Kidney (tissue), 13 donors: ENCODE measurements at regions not wholly inside any gene's neighbourhood (a gene's known extent, or its start where the extent isn't known, plus 50 kb on each side); places are given as distances from the start of the nearest gene placed in this dataset.

Experiments used
- DNase-seq, 5 donors: peaks; one replicate each; pipeline ENCODE4 v3.0.0-alpha.2; 2013 to 2020
- FAIRE-seq: peaks from 2 replicates; lab custom pipeline; 2012; peaks lifted over from hg19 to GRCh38; lab: Jason Lieb, UNC
- H3K27ac ChIP-seq, 2 donors: one replicate each; pipeline ENCODE4 v1.7.0; 2013; ENCODE audit warnings: low read depth in 2 of 2, low read length in 2 of 2, inconsistent platforms in 1 of 2
- H3K27me3 ChIP-seq: one replicate; pipeline ENCODE4 v1.7.1; 2013; ENCODE audit warnings: low read length, inconsistent platforms; ENCODE audit not compliant: control insufficient read depth, insufficient read depth
- H3K36me3 ChIP-seq, 3 donors: one replicate each; pipeline versions ENCODE4 v1.7.0 to v1.7.1; 2013; ENCODE audit warnings: low read length in 3 of 3, control low read depth in 1 of 3, inconsistent platforms in 1 of 3; ENCODE audit not compliant: insufficient read depth in 3 of 3, control insufficient read depth in 2 of 3
- H3K4me1 ChIP-seq, 3 donors: one replicate each; pipeline versions ENCODE4 v1.7.0 to v1.7.1; 2013; ENCODE audit warnings: low read length in 3 of 3, inconsistent platforms in 1 of 3, low read depth in 1 of 3; ENCODE audit not compliant: control insufficient read depth in 2 of 3, insufficient read depth in 2 of 3
- H3K4me3 ChIP-seq, 3 donors: one replicate each; pipeline versions ENCODE4 v1.7.0 to v1.8.1; 2013; ENCODE audit warnings: low read length in 3 of 3, control low read depth in 1 of 3, inconsistent platforms in 1 of 3
- H3K9ac ChIP-seq, 3 donors: one replicate each; pipeline versions ENCODE4 v1.7.0 to v1.7.1; 2013; ENCODE audit warnings: low read length in 3 of 3, control low read depth in 1 of 3, inconsistent platforms in 1 of 3
- H3K9me3 ChIP-seq, 3 donors: one replicate each; pipeline versions ENCODE4 v1.7.0 to v1.7.1; 2013; ENCODE audit warnings: low read length in 3 of 3, control low read depth in 1 of 3, inconsistent platforms in 1 of 3; ENCODE audit not compliant: control insufficient read depth in 2 of 3, insufficient read depth in 1 of 3
- intact Hi-C: fragments of 100-400 bp; cut with DNase I; formaldehyde crosslinking; loops from one replicate; pipeline ENCODE4 v1.11.1; 2022
- TF ChIP-seq, protein P1 (sequence below): IDR thresholded peaks from 3 replicates; pipeline ENCODE4 v1.5.1; 2012; ENCODE audit warnings: mild to moderate bottlenecking, moderate library complexity, borderline replicate concordance; ENCODE audit not compliant: insufficient read depth; ENCODE audit errors: extremely low read depth
- donor health status: control.
- donor health status: control.
- donor health status: control.
- donor health status: control.
- donor health status: control.
- donor health status: DM: yes; HTN: yes; CAD: no.
- donor health status: Normal renal cell carcinoma (clear cell type).

DNA sequence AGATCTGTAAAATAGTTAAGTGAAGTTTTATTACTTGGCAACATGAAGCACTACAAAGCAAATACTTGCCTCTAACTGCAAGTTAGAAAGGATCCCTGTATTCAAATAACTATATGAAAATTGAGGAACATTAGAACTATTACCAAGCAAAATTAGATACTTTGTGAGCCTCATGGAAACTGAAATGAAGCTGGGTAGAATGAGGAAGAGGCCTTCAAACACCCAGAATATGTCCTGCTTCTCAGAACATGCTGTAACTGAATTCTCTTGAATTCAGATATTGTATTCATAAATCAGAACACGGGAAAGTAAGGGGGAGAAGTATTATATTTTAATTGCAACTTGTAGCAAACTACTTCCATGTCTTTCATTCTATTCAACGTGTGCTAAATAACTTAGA lies 947.9 kb downstream of the PCDH17 start:
- DNase-seq, result no peak
- Histone ChIP-seq H3K36me3 (no peaks in the 10 kb centered on the region), H3K9ac (no peak overlapping the region), H3K4me1 (no peaks in the 10 kb centered on the region), H3K4me3 (no peak overlapping the region), H3K27ac (no peak overlapping the region), H3K9me3 (peaks cover 0 to 11% (median 0%) of the 10 kb centered on the region in 3 donors), H3K27me3 (no peaks in the 10 kb centered on the region)
- FAIRE-seq, result no peak
- TF ChIP-seq, protein P1, sequence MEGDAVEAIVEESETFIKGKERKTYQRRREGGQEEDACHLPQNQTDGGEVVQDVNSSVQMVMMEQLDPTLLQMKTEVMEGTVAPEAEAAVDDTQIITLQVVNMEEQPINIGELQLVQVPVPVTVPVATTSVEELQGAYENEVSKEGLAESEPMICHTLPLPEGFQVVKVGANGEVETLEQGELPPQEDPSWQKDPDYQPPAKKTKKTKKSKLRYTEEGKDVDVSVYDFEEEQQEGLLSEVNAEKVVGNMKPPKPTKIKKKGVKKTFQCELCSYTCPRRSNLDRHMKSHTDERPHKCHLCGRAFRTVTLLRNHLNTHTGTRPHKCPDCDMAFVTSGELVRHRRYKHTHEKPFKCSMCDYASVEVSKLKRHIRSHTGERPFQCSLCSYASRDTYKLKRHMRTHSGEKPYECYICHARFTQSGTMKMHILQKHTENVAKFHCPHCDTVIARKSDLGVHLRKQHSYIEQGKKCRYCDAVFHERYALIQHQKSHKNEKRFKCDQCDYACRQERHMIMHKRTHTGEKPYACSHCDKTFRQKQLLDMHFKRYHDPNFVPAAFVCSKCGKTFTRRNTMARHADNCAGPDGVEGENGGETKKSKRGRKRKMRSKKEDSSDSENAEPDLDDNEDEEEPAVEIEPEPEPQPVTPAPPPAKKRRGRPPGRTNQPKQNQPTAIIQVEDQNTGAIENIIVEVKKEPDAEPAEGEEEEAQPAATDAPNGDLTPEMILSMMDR, result no peak
- intact Hi-C loops, result no loop called here

DNA sequence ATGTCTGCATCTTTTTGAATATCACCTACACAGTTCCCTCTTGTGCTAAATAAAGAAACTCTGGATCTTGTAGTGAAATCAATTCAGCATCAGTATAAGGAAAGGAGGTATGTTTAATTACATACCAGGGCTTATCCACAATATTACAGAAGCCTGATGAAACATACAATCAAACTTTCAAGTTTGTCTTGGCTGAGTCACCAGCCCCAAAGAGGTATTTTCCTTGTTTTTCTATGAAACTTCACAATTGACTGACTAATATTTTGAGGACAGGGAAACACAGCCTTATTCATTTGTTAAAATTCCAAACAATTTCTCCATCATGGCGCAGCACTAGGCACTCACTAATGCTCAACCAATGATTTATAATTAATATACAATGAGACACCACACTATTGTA lies 952.4 kb downstream of the PCDH17 start:
- DNase-seq (no peak), FAIRE-seq (no peak)
- Histone ChIP-seq H3K9me3 (no peaks in the 10 kb centered on the region), H3K27me3 (no peaks in the 10 kb centered on the region), H3K4me1 (no peaks in the 10 kb centered on the region), H3K36me3 (no peaks in the 10 kb centered on the region), H3K9ac (no peak overlapping the region), H3K27ac (no peak overlapping the region), H3K4me3 (no peak overlapping the region)
- TF ChIP-seq, protein P1, result no peak
- intact Hi-C loops, result no loop called here

DNA sequence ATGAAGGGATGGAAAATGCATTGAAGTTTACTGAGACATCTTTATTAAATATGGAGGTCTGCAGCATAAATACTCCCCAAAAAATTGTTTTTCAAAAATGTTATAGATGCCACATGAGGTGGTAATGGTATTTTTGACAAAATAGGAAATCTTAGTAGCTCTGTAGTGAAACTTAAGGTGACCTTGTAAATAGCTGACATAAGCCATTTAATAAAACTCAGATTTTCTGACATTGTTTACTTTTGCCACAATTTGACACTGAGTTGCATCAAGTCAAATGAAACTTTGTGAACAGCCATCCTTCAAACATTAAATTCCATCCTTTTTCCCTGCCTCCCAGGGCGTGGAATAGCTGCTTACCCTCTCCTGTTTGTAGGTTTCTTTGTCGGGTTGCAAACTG lies 953.1 kb downstream of the PCDH17 start:
- Histone ChIP-seq H3K4me3 (no peak overlapping the region), H3K9ac (no peak overlapping the region), H3K27ac (no peak overlapping the region), H3K9me3 (no peaks in the 10 kb centered on the region), H3K4me1 (no peaks in the 10 kb centered on the region), H3K36me3 (no peaks in the 10 kb centered on the region), H3K27me3 (no peaks in the 10 kb centered on the region)
- FAIRE-seq (no peak), DNase-seq (no peak)
- intact Hi-C loops, result no loop called here
- TF ChIP-seq, protein P1, result no peak

DNA sequence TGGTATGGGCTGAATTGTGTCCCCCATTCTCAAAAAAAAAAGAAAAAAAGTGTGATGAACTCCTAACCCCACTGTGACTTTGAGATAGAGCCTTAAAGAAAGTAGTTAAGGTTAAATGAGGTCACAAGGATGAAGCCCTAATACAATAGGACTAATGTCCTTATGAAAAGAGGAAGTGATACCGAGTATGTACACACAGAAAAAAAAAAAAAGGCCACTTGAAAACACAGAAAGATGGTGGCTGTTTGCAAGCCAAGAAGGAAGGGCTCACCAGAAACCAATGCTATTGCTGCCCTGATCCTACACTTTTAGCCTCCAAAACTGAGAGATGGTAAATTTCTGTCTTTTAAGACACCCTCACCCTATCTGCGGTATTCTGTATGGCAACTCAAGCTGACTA lies 955.6 kb downstream of the PCDH17 start:
- no peak overlapping the region for H3K27ac ChIP-seq
- intact Hi-C loops, result no loop called here
- no peaks in the 10 kb centered on the region for H3K27me3 ChIP-seq
- FAIRE-seq (no peak), DNase-seq (no peak)
- H3K9me3 ChIP-seq, result no peaks in the 10 kb centered on the region
- no peak overlapping the region for H3K9ac ChIP-seq
- TF ChIP-seq, protein P1, result no peak
- no peaks in the 10 kb centered on the region for H3K4me1 ChIP-seq
- H3K4me3 ChIP-seq, result no peak overlapping the region
- no peaks in the 10 kb centered on the region for H3K36me3 ChIP-seq
